Globus pallidus (tissue), 1 donor: ENCODE measurements at regions not wholly inside any gene's neighbourhood (a gene's known extent, or its start where the extent isn't known, plus 50 kb on each side); places are given as distances from the start of the nearest gene placed in this dataset.

Source experiments
- DNase-seq: peaks from one replicate; pipeline ENCODE4 v3.0.0-alpha.2; 2015; ENCODE audit warnings: low spot score

DNA sequence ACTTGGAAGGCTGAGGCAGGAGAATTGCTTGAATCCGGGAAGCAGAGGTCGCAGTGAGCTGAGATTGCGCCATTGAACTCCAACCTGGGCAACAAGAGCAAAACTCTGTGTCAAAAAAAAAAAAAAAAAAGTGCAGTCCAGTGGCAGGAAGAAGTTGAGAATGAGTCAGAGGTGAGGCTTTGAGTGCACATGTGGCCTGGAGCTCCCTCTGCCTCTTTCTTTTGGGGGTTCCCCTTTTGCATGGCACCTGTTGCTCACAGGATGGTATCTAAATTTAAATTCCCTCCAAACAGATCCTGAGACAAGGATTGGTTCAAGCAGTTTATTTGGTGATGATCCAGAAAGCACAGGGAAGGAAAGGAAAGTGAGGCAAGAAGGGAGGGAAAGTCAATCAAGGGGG lies 151.4 kb upstream of the STX18 start:
- DNase-seq, result no peak

- no peak for DNase-seq
Observed at GRCh38 chr4:4690854-4691253, 149.0 kb upstream of the STX18 start.

GRCh38 chr4:4689694-4690440 lies 148.0 kb upstream of the STX18 start:
- DNase-seq, result no peak

- DNase-seq, result no peak
Observed at GRCh38 chr4:4687935-4688727, 146.3 kb upstream of the STX18 start.

DNA sequence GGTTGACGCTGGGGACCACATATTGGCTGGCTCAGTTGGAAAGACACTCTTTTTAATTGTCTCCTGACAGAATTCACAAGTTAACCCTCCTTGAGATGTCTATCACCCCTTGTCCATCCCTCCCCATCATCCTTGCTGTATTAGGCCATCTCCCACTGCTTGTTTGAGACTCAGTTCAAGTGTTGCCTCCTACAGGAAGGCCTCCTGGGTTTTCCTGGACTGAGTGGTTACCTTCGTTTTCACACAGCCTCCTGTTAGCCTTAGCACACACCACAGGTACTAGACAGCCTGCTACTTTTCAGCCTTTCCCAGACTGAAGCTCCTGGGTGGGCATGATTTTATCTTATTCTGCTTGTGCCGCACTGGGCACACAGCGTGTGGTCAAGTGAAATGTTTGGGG lies 145.3 kb upstream of the STX18 start:
- DNase-seq, result no peak

DNA sequence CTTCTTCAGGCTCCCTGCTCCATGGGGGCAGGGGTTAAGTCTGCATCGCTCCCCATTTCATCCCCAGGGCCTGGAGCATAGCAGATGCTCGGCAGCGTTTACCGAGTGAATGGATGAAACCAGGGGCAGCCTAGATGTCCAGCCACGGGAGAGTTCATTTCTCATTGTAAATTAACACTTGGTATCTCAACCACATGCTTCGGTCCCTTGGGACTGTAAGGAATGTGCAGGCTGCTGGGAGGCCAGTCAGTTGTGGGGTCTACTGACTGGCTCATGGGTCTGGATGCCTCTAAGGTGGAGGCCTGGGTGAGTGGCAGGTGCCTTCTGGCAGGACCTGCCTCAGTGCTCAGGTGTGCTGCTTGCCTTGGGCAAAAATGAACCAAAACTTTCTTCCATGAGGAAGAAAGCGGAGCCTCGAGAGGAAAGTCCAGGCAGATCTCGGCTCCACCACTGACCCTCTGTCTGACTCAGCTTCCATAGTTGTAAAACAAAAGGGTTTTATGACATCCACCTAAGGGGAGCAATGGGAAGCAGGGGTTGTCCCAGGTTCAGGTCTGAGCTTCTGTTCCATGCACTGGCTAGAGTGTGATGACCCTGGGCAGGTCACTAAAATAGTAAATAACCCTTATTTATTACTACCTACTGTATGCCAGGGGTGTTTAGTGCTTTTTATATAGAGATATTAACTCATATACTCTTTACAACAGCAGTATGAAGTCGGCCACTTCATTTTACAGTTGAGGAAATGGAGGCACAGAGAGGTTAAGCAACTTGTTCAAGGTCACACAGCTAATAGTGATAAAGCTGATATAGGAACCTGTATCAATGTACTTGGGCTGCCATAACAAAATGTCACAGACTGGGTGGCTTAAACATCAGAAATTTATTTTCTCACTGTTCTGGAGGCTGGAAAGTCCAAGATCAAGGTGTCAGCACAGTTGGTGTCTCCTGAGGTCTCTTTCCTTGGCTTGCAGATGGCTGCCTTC lies 144.3 kb upstream of the STX18 start:
- DNase-seq, result no peak

DNA sequence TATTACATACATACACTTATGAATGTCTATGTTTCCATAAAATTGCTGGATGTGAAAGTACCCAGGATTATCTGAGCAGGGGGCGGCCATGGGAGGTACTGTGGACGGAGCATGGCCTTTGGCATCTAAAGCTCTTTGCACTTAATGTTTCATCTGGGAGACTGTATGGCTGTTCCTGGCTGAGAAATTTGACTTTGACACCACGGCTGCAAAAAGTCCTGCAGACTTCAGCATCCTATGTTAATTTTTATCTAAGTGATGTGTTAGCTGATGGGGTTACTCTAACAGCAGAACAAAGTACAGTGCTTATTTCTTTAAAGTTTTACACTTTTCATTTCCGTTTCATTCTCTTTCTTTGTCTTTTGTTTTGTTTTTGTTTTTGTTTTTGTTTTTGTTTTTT lies 139.8 kb upstream of the STX18 start:
- DNase-seq, result no peak

- DNase-seq, result no peak
Observed at GRCh38 chr4:4680758-4681157, 138.9 kb upstream of the STX18 start.

DNA sequence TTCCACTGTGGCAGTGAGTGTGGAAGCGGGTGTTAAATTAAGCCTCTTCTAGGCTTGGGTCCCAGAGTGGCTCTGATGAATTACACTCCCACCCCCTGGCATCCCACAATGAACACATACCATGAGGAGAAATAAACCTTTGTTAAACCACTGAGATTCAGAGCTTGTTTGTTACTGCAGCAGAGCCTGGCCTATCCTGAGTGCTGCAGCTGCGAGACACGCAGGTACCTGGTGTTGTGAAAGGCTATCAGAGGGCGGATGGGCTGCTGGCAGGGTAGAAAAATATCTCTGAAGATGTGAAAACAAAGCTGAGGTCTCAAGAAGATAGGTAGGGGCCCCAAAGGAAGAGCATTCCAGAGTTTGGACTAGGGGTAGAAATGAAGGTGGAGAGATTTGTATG lies 138.4 kb upstream of the STX18 start:
- DNase-seq, result no peak

- DNase-seq, result peak; percentile 41
Observed at GRCh38 chr4:4677556-4678522, 136.0 kb upstream of the STX18 start.

- no peak for DNase-seq
Observed at GRCh38 chr4:4675641-4676040, 133.8 kb upstream of the STX18 start.

GRCh38 chr4:4675051-4675581 lies 133.3 kb upstream of the STX18 start:
- DNase-seq, result no peak

GRCh38 chr4:4673070-4673469 lies 131.2 kb upstream of the STX18 start:
- no peak for DNase-seq

GRCh38 chr4:4672402-4672801 lies 130.6 kb upstream of the STX18 start:
- DNase-seq, result no peak

- no peak for DNase-seq
Observed at GRCh38 chr4:4671774-4672349, 130.0 kb upstream of the STX18 start.

DNA sequence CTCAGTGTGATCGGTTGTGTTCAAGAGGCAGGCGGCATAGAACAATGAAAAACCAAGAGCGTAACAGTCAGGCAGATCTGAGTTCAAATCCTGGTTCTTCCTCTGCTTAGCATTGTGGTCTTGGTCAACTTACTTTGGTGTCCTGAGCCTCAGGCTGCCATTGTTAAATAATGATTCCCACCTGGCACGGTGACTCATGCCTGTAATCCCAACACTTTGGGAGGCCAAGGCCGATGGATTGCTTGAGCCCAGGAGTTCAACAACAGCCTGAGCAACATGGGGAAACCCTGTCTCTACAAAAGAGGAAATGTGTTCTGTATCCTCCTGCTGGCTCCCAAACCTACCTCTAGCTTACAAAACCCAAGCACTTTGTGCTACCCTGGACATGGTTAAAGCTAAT lies 129.0 kb upstream of the STX18 start:
- DNase-seq, result no peak

GRCh38 chr4:4668355-4669210 lies 126.7 kb upstream of the STX18 start:
- DNase-seq, result no peak

DNA sequence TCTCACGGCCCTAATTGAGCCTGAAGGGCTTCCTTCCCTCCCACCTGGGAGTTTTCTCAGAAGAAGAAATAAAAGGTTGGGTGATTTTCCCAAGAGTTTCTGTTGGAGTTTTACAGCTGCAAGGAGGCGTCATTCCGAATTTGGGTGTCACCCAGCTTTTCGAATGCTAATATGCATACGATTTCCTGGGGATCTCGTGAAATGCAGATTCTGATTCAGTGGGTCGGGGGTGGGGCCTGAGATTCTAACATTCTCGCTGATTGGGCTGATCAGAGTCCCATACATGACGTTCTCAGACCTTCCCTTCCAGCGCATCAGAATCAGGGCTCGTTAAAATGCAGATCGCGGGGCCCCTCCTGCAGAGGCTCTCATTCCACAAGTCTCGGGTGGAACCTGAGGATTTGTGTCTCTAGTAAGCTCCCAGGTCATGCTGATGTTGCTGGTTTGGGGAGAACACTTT lies 125.8 kb upstream of the STX18 start:
- no peak for DNase-seq
